GM18508 (cell line): ENCODE measurements at regions not wholly inside any gene's neighbourhood (a gene's known extent, or its start where the extent isn't known, plus 50 kb on each side); places are given as distances from the start of the nearest gene placed in this dataset.
"Not testable (repeated sequence)": the region's sequence is repeated elsewhere in the genome, so short reads cannot be mapped to it uniquely, and the experiment has no call there.

ENCODE experiments used
- ATAC-seq: cut with Tn5 transposase; IDR thresholded peaks from one replicate; pipeline ENCODE4 v1.9.1; 2021; ENCODE audit warnings: moderate number of reproducible peaks; ENCODE audit not compliant: insufficient read depth, unreplicated experiment

DNA sequence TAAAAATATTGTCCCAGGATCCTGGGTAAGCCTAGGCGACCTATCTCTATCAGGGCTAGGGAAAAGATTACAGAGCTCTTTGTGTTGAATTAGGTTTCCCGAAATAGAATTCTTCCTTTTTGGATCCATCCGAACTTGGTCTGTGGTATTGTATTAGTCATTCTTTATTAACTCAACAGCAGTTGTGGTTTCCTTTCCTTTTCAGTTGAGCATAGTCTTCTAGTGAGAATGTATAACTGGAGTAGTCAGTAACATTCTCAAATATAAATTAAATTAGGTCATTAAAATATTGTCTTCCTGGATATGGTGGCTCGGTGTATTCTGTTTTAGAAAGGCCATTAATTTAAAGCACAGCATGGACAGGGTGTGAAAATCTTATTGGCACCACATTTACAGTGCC lies 520.4 kb downstream of the NLGN4X start:
- ATAC-seq: no peak

DNA sequence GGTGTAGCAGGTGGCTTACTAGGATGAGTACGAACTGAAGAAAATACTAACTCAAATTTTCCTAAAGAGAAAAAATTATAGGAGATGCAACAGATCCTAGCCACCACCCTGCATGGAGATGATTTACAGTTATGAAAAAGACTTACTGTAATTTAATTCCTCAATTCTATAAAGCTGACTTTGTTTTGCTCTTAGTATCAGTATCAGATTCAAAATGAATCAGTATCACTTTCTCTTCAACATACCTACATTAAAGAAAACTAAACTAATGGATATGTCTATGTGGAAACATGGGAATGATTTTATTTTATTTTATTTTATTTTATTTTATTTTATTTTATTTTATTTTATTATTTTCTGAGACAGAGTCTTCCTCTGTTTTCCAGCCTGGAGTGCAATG lies 525.8 kb downstream of the NLGN4X start:
- no peak for ATAC-seq

DNA sequence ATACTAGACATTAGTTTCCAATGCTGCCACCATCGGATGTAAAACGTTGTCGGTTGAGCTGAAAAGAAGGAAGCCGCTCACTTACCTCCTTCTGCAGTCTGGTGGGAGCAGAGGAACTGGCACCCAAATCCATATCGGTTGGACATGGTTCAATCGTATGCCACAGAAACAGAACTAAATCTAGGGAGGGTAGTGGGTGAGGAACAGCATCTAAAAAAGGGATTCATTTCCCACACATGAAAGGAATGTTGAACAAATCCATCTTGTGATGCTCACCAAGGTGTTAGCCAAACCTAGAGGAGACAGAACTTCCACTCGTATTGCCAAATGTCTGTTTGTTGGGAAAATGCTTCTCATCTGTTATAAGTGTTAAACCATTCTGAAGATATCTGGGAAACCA lies 532.7 kb downstream of the NLGN4X start:
- ATAC-seq: no peak

DNA sequence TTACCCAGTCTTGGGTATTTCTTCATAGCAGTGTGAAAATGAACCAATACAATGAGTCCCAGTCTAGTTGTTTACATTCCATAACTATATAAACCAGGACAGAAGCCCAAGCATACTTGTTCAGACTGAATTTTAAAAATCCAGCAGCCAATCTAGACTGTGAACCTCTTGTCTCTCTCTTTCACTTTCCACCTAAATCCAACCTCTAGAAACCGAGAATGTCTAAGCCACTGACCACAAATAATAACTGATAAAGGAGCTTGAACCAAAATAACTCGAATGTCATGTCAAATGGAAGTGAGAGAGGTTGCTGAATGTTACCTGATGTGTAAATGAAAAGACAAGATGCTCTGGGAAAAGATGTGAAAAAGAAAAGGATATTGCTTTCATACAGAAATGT lies 544.7 kb downstream of the NLGN4X start:
- ATAC-seq: no peak

DNA sequence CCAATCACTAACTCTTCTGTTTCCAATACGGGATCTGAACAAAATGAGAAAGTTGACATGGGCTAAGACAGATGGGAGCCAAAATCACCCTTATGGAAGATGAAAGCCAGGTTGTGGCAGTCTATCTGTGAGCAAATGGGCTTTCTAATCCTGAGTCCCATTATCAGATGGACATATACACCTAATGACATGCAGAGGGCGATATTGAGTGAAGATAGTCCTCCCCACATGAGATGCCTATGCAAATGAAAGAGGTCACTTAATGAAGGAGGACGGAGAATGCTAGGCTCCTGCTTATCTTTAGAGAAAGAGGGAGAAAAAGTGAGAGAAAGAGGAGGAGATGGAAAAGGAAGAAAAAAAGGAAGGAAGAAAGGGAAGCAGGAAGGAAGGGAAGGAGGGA lies 547.5 kb downstream of the NLGN4X start:
- ATAC-seq: peak; percentile 60

DNA sequence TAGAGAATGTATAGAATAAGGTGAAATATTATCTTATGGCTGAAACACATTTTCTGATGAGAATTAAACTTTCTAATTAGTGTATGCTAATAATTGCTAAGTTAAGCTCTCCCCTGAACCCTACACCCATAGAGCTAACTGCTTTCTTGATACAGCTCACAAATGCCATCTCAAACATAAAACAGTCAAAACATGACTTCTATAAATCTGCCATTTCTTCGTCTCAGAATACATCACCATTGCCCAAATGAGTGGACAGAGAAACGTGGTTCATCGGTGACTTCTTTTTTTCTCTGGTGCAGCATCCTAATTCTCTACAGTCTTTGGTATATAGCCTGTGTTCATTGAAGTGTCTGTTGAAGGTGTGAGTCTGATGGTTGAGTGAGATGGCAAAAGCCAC lies 554.6 kb downstream of the NLGN4X start:
- no peak for ATAC-seq

DNA sequence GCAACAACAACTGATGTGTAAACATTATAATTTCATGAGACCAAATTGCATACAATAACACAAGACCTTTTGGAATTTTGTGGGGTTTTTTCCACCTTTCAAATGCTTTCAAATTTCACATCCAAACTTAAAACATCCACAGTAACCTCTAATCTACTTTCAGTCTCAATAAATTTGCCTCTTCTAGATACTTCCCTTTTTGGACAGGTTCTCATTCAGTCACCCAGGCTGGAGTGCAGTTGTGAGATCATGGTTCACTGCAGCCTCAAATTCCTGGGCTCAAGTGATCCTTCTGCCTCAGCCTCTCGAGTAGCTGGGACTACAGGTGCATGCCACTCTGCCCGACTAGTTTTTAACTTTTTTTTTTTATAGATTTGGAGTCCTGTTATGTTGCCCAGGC lies 556.6 kb downstream of the NLGN4X start:
- no peak for ATAC-seq

DNA sequence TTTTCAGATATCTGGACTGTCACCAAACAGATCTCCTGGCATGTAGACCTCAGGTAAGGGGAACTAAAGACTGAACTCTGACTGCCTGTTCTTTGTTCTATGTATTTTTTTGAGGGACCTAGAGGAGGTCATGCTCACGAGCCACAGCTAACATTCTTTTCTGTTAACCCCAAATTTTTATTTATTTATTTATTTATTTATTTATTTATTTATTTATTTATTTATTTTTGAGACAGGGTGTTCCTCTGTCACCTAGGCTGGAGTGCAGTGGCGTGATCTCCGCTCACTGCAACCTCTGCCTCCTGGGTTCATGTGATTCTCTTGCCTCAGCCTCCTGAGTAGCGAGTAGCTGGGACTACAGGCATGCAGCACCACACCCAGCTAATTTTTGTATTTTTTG lies 562.0 kb downstream of the NLGN4X start:
- not testable (repeated sequence) for ATAC-seq

DNA sequence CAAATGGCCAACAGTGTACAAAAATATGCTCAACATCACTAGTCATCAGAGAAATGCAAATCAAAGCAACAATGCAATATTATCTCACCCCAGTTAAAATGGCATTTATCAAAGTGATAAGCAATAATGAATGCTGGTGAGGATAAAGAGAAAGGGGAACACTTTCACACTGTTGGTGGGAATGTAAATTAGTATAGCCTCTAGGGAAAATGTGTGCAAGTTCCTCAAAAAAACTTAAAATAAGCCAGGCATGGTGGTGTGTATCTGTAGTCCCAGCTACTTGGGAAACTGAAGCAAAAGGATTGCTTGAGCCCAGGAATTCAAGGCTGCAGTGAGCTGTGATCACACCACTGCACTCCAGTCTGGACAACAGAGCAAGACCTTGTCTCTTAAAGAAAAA lies 572.1 kb downstream of the NLGN4X start:
- no peak for ATAC-seq

DNA sequence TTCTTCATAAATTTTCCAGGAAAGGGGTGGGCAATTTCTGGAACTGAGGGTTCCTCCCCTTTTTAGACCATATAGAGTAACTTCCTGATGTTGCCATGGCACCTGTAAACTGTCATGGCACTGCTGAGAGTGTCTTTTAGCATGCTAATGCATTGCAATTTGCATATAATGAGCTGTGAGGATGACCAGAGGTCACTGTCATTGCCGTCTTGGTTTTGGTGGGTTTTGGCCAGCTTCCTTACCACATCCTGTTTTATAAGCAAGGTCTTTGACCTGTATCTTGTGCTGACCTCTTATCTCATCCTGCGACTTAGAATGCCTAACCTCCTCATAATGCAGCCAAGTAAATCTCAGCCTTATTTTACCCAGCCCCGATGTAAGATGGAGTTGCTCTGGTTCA lies 577.8 kb downstream of the NLGN4X start:
- ATAC-seq: no peak

DNA sequence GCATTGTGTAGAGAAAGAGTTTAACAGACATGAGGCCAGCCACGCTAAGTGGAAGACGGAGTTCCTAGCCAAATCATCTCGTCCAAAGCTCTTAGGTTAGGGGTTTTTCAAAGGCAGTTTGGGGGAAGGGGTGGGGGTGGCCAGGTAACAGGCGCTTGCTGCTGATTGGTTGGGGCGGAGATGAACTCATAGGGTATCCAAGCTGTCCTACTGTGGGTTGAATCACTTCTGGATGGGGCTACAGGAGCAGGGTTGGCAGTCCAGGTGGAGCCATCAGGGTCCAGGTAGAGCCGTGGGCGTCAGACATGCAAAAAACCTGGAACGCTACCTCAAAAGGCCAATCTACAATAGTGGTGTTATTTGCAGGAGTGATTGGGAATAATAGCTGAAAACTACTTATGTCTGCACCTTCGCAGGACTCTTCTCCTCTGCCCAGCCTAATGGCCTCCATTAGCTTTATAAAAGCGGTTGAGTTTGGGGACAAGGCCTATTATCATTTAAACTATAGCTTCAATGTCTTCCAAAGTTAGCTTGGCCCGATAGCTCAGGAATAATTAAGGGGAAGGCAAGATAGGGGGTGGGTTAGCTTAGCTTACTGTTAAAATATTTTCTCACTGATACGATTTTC lies 579.6 kb downstream of the NLGN4X start:
- ATAC-seq: no peak

DNA sequence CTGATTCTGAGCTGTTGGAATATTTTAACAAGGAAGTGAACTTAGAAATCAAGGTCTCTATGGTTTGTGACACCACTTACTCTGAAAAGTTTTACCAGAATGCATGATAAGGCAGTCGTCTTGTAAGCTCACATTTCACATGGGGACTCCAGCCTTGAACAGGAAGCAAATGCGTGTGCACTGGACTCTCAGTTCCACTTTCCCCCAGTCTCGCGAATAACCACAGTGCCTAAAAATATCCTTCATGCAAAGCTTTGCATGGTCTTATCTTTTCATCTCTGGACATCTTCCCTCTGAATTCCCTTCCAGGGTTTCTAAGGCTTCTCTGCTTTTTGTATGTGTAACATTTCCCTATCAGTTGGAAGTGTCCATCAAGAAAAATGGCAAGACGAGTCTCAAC lies 581.8 kb downstream of the NLGN4X start:
- peak; percentile 86 for ATAC-seq

DNA sequence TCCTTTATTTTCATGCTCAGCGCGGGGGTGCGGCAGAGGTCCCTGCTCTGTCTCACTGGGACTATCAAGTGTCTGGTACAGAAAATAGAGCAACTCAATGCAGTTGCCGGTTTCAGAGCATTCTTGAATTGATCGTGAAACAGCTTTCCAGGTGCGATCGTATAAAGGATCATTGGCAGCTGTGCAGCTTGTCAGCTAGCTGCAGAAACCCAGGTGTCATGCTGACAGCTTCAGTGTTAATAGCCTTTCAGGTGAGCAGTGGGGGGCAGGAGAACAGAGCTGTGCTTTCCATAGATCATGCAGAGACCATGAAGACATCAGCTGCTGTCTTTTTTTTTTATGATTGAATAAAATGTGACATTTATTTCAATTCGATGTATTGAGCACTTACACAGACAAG lies 583.9 kb downstream of the NLGN4X start:
- ATAC-seq: no peak

DNA sequence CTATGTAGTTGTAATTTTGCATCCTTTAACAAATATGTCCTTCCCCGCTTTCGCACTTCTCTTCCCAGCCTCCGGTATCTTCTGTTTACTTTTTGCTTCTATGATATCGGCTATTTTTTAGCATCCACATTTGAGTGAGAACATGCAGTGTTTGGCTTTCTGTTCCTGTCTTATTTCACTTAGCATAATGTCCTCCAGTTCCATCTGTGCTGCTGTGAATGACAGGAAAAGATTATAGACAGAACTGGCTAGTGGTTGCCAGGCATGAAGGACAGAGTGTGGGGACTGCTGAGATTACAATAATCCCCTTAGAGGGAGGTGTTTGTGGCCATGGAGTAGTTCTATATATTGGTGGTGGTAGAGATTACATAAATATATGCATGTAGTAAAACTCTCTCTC lies 588.6 kb downstream of the NLGN4X start:
- ATAC-seq: no peak

DNA sequence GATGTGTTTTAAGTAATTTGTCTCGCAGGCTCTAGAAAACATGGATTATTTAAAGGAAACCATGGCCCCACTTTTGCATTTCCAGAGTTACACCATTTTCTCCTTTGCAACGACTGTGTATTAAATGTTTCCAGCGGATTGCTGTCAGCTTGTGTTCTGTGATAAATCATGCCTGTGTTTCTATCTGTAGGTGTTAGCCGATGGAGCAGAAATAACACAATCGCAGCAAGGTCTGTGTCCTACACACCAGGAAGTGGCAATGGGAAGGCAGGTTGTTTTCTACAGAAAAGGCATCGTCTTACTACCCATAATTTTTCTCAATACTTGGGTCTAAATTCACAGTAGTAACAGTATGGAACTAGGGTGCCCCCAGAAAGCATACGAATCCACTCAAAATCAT lies 590.1 kb downstream of the NLGN4X start:
- ATAC-seq: no peak

DNA sequence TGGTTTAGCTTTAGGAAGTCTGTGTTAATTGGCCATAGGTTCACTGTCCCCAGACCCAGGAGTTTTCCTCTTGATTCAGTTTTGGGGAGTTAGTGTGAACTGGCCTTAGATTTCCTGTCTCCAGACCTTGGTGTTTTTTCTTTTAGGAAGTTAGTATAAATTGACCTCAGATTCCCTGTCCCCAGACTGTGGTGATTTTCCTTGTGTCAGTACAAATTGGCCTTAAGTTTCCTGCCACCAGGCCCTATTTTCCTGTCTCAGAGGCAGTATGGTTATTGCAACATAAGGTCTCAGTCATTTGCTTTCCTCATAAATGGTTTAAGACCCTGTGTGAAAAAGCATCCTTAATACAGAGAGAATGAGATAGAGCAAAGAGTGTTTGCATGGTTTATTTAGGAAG lies 595.8 kb downstream of the NLGN4X start:
- no peak for ATAC-seq

DNA sequence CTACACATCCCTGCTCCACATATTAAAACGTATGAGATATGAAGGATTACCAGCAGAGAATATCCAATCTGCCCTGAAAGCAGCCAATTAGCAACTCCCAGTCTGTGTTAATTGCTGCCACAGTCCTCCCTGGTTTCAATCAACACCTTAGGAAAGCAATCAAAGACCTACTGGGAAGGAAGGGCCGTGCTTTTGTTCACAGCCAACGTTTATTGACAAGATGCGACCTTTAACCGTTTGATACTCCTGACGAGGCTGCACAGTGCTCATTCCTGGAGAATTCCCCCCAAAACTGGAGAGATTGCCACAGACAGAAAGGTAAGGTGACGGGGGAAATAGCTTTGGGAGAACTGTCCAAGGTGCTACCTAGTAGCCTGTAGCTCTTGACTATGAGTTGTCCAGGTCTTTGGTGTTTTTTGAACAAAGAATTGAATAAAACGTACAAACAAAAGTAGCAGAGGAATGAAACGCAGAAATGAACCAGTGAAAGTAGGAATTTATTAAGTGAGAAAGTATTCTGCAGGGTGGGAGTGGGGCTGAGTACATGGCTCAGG lies 596.5 kb downstream of the NLGN4X start:
- ATAC-seq: no peak

DNA sequence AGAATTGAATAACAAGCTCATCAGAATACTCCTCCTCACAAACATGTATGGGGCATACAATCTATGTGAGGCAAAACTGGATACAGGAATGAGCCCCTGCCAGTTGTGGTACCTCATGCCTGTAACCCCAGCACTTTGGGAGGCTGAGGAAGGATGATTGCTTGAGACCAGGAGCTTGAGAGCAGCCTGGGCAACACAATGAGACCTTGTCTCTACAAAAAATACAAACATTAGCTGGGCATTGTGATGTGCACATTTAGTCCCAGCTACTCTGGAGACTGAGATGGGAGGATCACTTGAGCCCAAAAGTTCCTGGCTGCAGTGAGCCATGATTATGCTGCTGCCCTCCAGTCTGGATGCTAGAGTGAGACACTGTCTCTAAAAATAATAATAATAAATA lies 611.0 kb downstream of the NLGN4X start:
- no peak for ATAC-seq

DNA sequence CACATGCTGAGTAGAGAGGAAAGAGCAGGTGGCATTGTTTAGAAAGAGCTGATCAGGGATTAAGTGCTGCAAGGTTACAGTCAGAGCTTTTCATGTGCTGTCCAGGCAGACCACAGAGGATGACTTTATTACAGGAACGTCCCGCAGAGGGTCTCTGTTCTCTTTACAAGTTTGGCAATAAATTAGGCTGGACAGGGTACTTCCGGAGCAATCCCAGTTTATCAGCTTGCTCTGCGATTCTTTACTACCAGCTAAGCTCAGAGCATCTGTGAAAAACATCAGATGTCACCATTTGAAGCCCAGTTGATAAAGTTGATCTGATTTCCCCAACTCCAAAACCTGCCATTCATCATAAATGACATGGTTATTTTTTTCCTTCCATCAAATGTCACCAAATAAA lies 633.1 kb downstream of the NLGN4X start:
- ATAC-seq: no peak

DNA sequence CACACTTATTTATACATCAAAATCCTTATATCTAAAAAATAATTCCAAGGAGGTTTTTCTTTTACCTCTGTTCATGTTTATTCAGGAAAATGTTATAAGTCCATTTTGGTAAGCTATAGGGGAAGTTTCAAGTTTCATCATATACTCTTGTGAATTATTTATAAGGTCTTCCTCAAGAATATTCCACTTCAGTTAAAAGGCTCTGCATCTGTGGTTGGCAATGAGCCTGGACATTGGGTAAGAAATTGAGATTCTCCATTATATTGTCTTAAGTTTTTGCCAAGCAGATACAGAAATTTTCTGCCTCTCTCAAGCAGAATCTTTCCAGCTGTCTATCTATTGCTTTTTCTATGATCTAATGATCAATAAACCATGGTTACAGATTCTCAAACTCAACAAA lies 641.9 kb downstream of the NLGN4X start:
- no peak for ATAC-seq

DNA sequence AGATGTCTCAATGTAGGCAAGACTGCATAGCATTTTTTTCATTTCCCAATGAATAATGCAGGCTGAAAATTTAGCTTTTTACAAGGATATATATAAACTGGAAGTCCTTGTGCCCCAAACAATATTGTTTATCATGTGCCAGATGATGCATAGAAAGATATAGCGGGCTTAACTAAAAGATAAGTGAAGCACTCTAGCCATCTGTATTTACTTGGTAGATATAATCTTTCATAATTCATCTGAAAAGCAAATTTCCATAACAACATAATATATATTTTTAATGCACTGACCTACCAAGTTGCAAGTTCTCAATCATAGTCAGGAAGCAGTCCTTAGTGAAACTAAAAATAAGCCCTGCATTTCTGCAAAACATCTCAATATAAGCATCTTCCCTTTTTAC lies 653.3 kb downstream of the NLGN4X start:
- ATAC-seq: no peak

DNA sequence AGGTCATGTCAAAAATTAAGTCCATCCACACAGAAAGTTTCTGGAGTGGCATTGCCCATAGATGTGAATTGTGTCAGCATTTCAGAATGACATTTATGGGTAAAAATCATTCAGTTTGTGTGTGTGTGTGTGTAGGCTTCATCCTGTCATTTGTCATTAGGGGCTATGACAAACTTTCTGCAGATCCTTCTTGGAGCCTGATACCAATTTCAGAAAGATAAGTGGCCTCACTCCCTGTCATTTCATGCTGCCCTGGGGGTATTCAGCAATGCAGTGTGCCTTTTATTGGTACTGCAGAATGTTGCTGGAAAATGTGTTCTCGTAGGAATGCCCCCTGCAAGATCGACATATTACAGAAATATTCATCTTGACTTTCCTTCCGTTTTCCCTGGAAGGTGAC lies 659.7 kb downstream of the NLGN4X start:
- ATAC-seq: no peak

DNA sequence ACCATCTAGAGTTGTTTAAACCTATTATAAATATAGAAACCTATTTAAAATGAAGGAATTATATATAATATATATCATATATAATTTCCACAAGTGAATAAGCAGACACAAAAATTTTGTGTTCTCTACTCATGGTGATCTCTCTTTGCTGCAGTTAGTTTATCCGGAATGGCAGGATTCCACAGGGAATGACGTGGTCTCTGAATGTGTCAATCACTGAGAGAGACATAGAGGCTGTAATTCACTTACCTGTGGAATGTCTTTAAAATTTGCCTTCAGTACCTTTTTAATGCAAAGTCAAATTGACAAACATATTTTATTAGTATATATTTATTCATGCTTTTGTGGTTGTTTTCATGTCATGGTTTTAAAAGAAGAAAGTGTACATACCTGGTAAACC lies 669.3 kb downstream of the NLGN4X start:
- ATAC-seq: no peak
